Heart right ventricle (tissue), 16 donors: ENCODE measurements at regions not wholly inside any gene's neighbourhood (a gene's known extent, or its start where the extent isn't known, plus 50 kb on each side); places are given as distances from the start of the nearest gene placed in this dataset.
A peak's percentile ranks its signal among the peaks of the same experiment; 100 is the strongest.

ENCODE experiments used
- ATAC-seq, 8 donors: fragments of 200-7000 bp; cut with Tn5 transposase; one replicate each; pipeline ENCODE4 v1.9.1; 2020; ENCODE audit warnings: mild to moderate bottlenecking in 8 of 8, moderate library complexity in 8 of 8, moderate number of reproducible peaks in 1 of 8
- DNase-seq, 2 donors: peaks; one replicate each; pipeline ENCODE4 v3.0.0-alpha.2; 2020
- H3K27ac ChIP-seq, 10 donors: fragments of 200-600 bp; sonication (generic) in 2 of 10; one replicate each; pipeline versions ENCODE4 v1.5.0 to v1.8.0; 2020 to 2022; ENCODE audit warnings: mild to moderate bottlenecking in 3 of 10
- H3K27me3 ChIP-seq, 7 donors: fragments of 200-600 bp; one replicate each; pipeline ENCODE4 v1.8.0; 2021 to 2022; ENCODE audit warnings: mild to moderate bottlenecking in 2 of 7
- H3K36me3 ChIP-seq, 9 donors: fragments of 200-600 bp; sonication (generic) in 1 of 9; one replicate each; pipeline versions ENCODE4 v1.5.0 to v1.8.0; 2020 to 2022; ENCODE audit warnings: mild to moderate bottlenecking in 2 of 9
- H3K4me1 ChIP-seq, 9 donors: fragments of 200-600 bp; sonication (generic) in 1 of 9; one replicate each; pipeline versions ENCODE4 v1.5.0 to v1.8.0; 2020 to 2022; ENCODE audit warnings: mild to moderate bottlenecking in 4 of 9
- H3K4me3 ChIP-seq, 10 donors: fragments of 200-600 bp; sonication (generic) in 2 of 10; one replicate each; pipeline versions ENCODE4 v1.5.0 to v1.8.0; 2020 to 2022; ENCODE audit warnings: mild to moderate bottlenecking in 7 of 10, moderate library complexity in 2 of 10
- H3K9me3 ChIP-seq, 11 donors: fragments of 200-600 bp in 10 of 11; sonication (generic) in 2 of 11; one replicate each; pipeline versions ENCODE4 v1.5.0 to v1.8.0; 2013 to 2022; ENCODE audit warnings: mild to moderate bottlenecking in 2 of 11, control low read depth in 1 of 11, moderate library complexity in 1 of 11
- WGBS, 2 donors: extraction: QIAGEN DNeasy Blood & Tissue Kit; methylation state at CpG; one replicate each; pipeline ENCODE4 v1.1.7; 2013; ENCODE audit warnings: inconsistent platforms in 1 of 2; 5-methylcytosine and 5-hydroxymethylcytosine counted together
- intact Hi-C, 10 donors: fragments of 100-400 bp; cut with DNase I; formaldehyde crosslinking; loops; one replicate each; pipeline versions ENCODE4 v1.11.1 to v1.14.2; 2022
- TF ChIP-seq, protein P1 (sequence below), 9 donors: fragments of 200-600 bp; sonication (generic) in 2 of 9; IDR thresholded peaks; one replicate each; pipeline versions ENCODE4 v1.5.0 to v1.8.0; 2021 to 2022; ENCODE audit warnings: antibody characterized with exemption in 9 of 9, mild to moderate bottlenecking in 5 of 9, moderate library complexity in 1 of 9
- donor health status: Arrhythmogenic right ventricular cardiomyopathy.
- donor health status: ischemic (EF 13 %, LVEDD 7.1; RV severe dilation, severe dysfunction).
- donor health status: healthy with polysubstance abuse.
- donor health status: DM: no; HTN: yes; CAD: no.
- donor health status: DM: no; HTN: no; CAD: no.
- donor health status: ischemic (EF 25% LVEDD 6.9; RV normal size, moderate dysfunction).
- donor health status: ischemic (EF 25% LVEDD 5.7; RV mildly dilated, moderate dysfunction).
- donor health status: healthy.
- donor health status: DM: yes; HTN: yes; CAD: no.
- donor health status: Ischemic cardiomyopathy.
- donor health status: ischemic (EF 35%, LVEDD 5.7; RV mildly dilated, moderate dysfunction).
- donor health status: nonischemic (EF 11% LVEDD 7.7; RV severe dilation, severe dysfunction).
- donor health status: DM: yes; HTN: yes; CAD: no.
- donor health status: PGD.
- donor health status: ischemic (EF 29% LVEDD 5.4; RV normal size, mild dysfunction).
- donor health status: nonischemic (EF 23%, LVEDD 6.1; RV moderate dilation, normal function).

DNA sequence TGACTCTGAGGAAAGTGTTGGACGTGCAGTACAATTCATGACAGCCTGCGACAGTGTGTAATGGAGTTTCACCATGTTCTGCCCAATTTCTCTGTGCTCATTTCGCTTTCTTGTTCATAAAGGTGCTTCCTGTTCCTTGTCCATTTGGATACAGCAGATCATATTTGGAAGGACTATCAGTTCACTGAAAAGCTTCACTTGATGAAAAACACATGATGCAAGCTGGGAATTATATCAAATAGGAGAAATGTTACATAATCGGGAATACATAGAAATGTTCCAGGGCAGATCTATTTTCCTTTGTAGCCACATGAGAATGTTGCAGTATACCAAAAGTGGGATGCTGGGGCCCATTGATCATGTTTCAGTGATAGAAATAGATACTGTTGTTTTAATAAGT is 266.3 kb upstream of the SLC14A2 start:
- 70 to 74% methylated on average over 4 of the region's 4 CpGs for WGBS, 2 donors
- no peak overlapping the region for H3K27ac ChIP-seq
- ATAC-seq, result peak in 2 of 8 donors; percentile 48 to 70

DNA sequence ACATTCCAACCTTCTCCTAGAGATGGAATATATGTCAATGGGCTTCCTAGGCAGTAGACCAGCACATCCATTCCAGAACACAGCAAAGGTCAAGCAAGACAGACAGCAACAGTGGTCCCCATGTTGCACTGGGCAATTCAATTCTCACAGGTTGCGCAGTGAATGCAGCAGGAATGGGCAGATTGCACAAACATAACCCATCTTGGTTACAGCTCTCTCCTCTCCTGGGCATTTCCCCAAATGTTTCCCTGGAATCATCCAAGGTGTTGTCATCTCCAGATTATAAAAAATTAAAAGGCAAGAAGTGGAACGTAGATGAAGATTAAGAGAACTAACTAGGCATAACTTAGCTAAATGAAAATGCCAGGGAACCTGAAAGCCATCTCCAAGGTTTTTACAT is 265.8 kb upstream of the SLC14A2 start:
- intact Hi-C loops, result no loop called here
- peak in 2 of 8 donors; percentile 10 to 27 for ATAC-seq
- 78 to 87% methylated on average over 2 of the region's 2 CpGs for WGBS, 2 donors

More for the DNA sequence above, 266.3 kb upstream of the SLC14A2 start:
- intact Hi-C loops, result no loop called here
- TF ChIP-seq, protein P1, sequence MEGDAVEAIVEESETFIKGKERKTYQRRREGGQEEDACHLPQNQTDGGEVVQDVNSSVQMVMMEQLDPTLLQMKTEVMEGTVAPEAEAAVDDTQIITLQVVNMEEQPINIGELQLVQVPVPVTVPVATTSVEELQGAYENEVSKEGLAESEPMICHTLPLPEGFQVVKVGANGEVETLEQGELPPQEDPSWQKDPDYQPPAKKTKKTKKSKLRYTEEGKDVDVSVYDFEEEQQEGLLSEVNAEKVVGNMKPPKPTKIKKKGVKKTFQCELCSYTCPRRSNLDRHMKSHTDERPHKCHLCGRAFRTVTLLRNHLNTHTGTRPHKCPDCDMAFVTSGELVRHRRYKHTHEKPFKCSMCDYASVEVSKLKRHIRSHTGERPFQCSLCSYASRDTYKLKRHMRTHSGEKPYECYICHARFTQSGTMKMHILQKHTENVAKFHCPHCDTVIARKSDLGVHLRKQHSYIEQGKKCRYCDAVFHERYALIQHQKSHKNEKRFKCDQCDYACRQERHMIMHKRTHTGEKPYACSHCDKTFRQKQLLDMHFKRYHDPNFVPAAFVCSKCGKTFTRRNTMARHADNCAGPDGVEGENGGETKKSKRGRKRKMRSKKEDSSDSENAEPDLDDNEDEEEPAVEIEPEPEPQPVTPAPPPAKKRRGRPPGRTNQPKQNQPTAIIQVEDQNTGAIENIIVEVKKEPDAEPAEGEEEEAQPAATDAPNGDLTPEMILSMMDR (IDR thresholded peaks at IDR 0.05), result no peak
- Histone ChIP-seq H3K36me3 (no peaks in the 10 kb centered on the region), H3K9me3 (no peaks in the 10 kb centered on the region), H3K27me3 (no peaks in the 10 kb centered on the region), H3K4me3 (no peak overlapping the region), H3K4me1 (no peaks in the 10 kb centered on the region)
- no peak for DNase-seq

DNA sequence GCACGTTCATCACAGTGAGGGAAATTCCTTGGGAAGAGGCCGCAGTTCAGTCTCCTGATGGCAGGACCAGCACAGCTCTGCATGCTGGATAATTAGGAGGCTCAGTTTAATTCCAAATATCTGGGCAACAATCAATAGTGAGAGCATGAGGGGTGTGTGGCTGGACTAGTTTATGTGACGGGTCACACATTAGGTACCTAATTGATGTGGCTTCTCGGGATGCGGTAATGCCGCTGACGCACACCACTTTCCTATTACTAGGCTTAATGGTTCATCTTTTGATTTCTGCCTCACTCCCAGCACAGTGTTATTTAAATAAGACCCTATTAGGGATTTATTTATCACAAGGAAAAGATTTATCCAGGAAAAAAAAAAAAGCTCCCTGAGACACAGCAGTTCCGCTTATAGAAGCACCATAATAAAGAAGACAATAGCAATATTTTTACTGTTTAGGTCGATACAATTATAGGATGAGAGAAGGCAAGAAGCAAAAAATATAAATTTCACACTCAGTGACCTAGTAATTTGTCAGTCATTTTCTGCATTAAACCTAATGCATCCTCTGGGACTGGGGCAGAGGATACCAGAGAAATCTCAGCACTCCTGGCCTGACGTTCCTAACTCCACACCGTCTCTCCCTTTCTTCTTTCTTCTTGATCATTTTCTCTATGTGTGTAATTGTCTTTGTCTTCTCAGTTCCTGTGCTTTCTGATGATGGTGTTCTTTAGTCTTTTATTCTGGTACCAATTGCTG is 264.7 kb upstream of the SLC14A2 start:
- H3K36me3 ChIP-seq, result no peaks in the 10 kb centered on the region
- H3K4me1 ChIP-seq, result peaks cover 0 to 1% (median 0%) of the 10 kb centered on the region in 9 donors
- WGBS, 2 donors, result 82 to 89% methylated on average over 11 of the region's 11 CpGs
- no peaks in the 10 kb centered on the region for H3K27me3 ChIP-seq
- TF ChIP-seq, protein P1 (IDR thresholded peaks at IDR 0.05), result no peak
- intact Hi-C loops, result no loop called here
- H3K9me3 ChIP-seq, result no peaks in the 10 kb centered on the region
- DNase-seq (no peak), ATAC-seq (no peak)
- H3K27ac ChIP-seq, result no peak overlapping the region
- H3K4me3 ChIP-seq, result no peak overlapping the region

More for the DNA sequence above, 265.8 kb upstream of the SLC14A2 start:
- no peaks in the 10 kb centered on the region for H3K36me3 ChIP-seq
- no peaks in the 10 kb centered on the region for H3K27me3 ChIP-seq
- H3K27ac ChIP-seq, result no peak overlapping the region
- TF ChIP-seq, protein P1 (IDR thresholded peaks at IDR 0.05), result no peak
- no peaks in the 10 kb centered on the region for H3K9me3 ChIP-seq
- H3K4me1 ChIP-seq, result no peaks in the 10 kb centered on the region
- no peak overlapping the region for H3K4me3 ChIP-seq
- DNase-seq, result no peak

DNA sequence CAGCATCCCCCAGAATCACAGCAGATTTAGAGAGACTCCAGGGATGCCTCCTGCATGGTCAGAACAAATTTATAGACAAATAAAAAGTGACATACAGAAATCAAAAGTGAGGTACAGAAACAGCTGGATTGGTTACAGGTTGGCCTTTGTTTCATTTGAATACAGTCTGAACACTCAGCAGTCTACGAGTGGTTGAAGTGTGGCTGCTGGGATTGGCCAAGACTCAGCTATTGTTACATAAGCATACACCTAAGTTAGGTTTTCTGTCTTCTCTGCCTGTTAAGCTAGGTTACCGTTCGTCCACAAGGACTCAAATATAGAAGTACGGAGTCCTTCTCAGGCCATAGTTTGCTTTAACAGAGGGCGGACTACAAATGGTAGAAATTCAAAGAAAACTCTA is 262.4 kb upstream of the SLC14A2 start:
- ATAC-seq (no peak), DNase-seq (no peak)
- no peaks in the 10 kb centered on the region for H3K27me3 ChIP-seq
- intact Hi-C loops, result no loop called here
- H3K4me1 ChIP-seq, result peaks cover 0 to 4% (median 0%) of the 10 kb centered on the region in 9 donors
- 89 to 93% methylated on average over 5 of the region's 5 CpGs for WGBS, 2 donors
- TF ChIP-seq, protein P1 (IDR thresholded peaks at IDR 0.05), result no peak
- H3K4me3 ChIP-seq, result no peak overlapping the region
- H3K9me3 ChIP-seq, result no peaks in the 10 kb centered on the region
- no peak overlapping the region for H3K27ac ChIP-seq
- H3K36me3 ChIP-seq, result no peaks in the 10 kb centered on the region
